CD4-positive, alpha-beta T cell treated with Interleukin-4 for 1 hour (primary cell): ENCODE measurements at regions not wholly inside any gene's neighbourhood (a gene's known extent, or its start where the extent isn't known, plus 50 kb on each side); places are given as distances from the start of the nearest gene placed in this dataset.

Experiments used
- DNase-seq, 2 donors: peaks; one replicate each; pipeline ENCODE4 v3.0.0-alpha.2; 2020 to 2022

GRCh38 chrY:15510984-15511650 lies 986.8 kb downstream of the NLGN4Y start:
- DNase-seq, result no peak

GRCh38 chrY:15535131-15535530 lies 1010.8 kb downstream of the NLGN4Y start:
- DNase-seq, result no peak

GRCh38 chrY:15535784-15536511 lies 1011.6 kb downstream of the NLGN4Y start:
- DNase-seq, result no peak

GRCh38 chrY:15540516-15540915 lies 1016.2 kb downstream of the NLGN4Y start:
- DNase-seq, result no peak

- no peak for DNase-seq
These were observed 1021.9 kb downstream of the NLGN4Y start for GRCh38 chrY:15546177-15546754.

- no peak for DNase-seq
These were observed 1027.7 kb downstream of the NLGN4Y start for GRCh38 chrY:15552074-15552473.

- DNase-seq, result no peak
These were observed 1030.7 kb downstream of the NLGN4Y start for GRCh38 chrY:15554991-15555390.

GRCh38 chrY:15559169-15559568 lies 1034.8 kb downstream of the NLGN4Y start:
- DNase-seq, result no peak

- no peak for DNase-seq
These were observed 1036.5 kb downstream of the NLGN4Y start for GRCh38 chrY:15560840-15561239.

GRCh38 chrY:15561501-15562289 lies 1037.4 kb downstream of the NLGN4Y start:
- no peak for DNase-seq

GRCh38 chrY:15577886-15578285 lies 1053.6 kb downstream of the NLGN4Y start:
- DNase-seq, result no peak

GRCh38 chrY:15578761-15579160 lies 1054.4 kb downstream of the NLGN4Y start:
- no peak for DNase-seq

GRCh38 chrY:15579245-15579644 lies 1054.9 kb downstream of the NLGN4Y start:
- peak in 1 of 2 donors; percentile 9 for DNase-seq

- DNase-seq, result no peak
These were observed 1058.8 kb downstream of the NLGN4Y start for GRCh38 chrY:15583111-15583510.

GRCh38 chrY:15592957-15593356 lies 1068.6 kb downstream of the NLGN4Y start:
- no peak for DNase-seq

GRCh38 chrY:15593476-15594160 lies 1069.3 kb downstream of the NLGN4Y start:
- DNase-seq, result no peak

GRCh38 chrY:15594179-15594578 lies 1069.8 kb downstream of the NLGN4Y start:
- DNase-seq, result no peak

- no peak for DNase-seq
These were observed 1076.2 kb downstream of the NLGN4Y start for GRCh38 chrY:15600565-15600964.

GRCh38 chrY:15624370-15624769 lies 1100.0 kb downstream of the NLGN4Y start:
- no peak for DNase-seq

GRCh38 chrY:15624928-15625327 lies 1100.6 kb downstream of the NLGN4Y start:
- DNase-seq, result no peak

GRCh38 chrY:15648198-15648597 lies 1123.9 kb downstream of the NLGN4Y start:
- no peak for DNase-seq

GRCh38 chrY:15650056-15650455 lies 1125.7 kb downstream of the NLGN4Y start:
- DNase-seq, result no peak

GRCh38 chrY:15688531-15688930 lies 1164.2 kb downstream of the NLGN4Y start:
- DNase-seq, result no peak
